Lung (tissue), 11 donors: ENCODE measurements at regions not wholly inside any gene's neighbourhood (a gene's known extent, or its start where the extent isn't known, plus 50 kb on each side); places are given as distances from the start of the nearest gene placed in this dataset.

Experiments used
- ATAC-seq: fragments of 200-7000 bp; cut with Tn5 transposase; one replicate; pipeline ENCODE4 v1.9.1; 2020; ENCODE audit warnings: moderate number of reproducible peaks; ENCODE audit not compliant: insufficient read depth, low FRiP score
- DNase-seq, 3 donors: peaks; one replicate each; pipeline ENCODE4 v3.0.0-alpha.2; 2013 to 2017
- H3K27ac ChIP-seq, 2 donors: one replicate each; pipeline ENCODE4 v1.5.1; 2013; ENCODE audit warnings: mild to moderate bottlenecking in 2 of 2, moderate library complexity in 2 of 2, control low read depth in 1 of 2, inconsistent platforms in 1 of 2, low read depth in 1 of 2, low read length in 1 of 2
- H3K27me3 ChIP-seq, 3 donors: one replicate each; pipeline ENCODE4 v1.5.1; 2013; ENCODE audit warnings: low read length in 2 of 3; ENCODE audit not compliant: control insufficient read depth in 3 of 3, insufficient read depth in 3 of 3
- H3K36me3 ChIP-seq, 4 donors: one replicate each; pipeline ENCODE4 v1.5.1; 2013; ENCODE audit warnings: low read length in 4 of 4, mild to moderate bottlenecking in 1 of 4, moderate library complexity in 1 of 4; ENCODE audit not compliant: control insufficient read depth in 4 of 4, insufficient read depth in 4 of 4
- H3K4me1 ChIP-seq, 5 donors: one replicate each; pipeline ENCODE4 v1.5.1; 2013; ENCODE audit warnings: low read length in 5 of 5, mild to moderate bottlenecking in 2 of 5, moderate library complexity in 1 of 5; ENCODE audit not compliant: control insufficient read depth in 5 of 5, insufficient read depth in 5 of 5
- H3K4me3 ChIP-seq: one replicate; pipeline ENCODE4 v1.5.1; 2013; ENCODE audit warnings: mild to moderate bottlenecking, control low read depth, moderate library complexity
- H3K9ac ChIP-seq, 2 donors: one replicate each; pipeline ENCODE4 v1.5.1; 2013; ENCODE audit warnings: low read length in 2 of 2, control low read depth in 1 of 2; ENCODE audit not compliant: insufficient read depth in 1 of 2
- H3K9me3 ChIP-seq, 4 donors: one replicate each; pipeline ENCODE4 v1.5.1; 2013; ENCODE audit warnings: low read length in 3 of 4, mild to moderate bottlenecking in 1 of 4, moderate library complexity in 1 of 4; ENCODE audit not compliant: control insufficient read depth in 4 of 4, insufficient read depth in 3 of 4
- WGBS, 2 donors: extraction: QIAGEN DNeasy Blood & Tissue Kit; methylation state at CpG; one replicate each; pipeline ENCODE4 v1.1.7; 2013; 5-methylcytosine and 5-hydroxymethylcytosine counted together
- TF ChIP-seq, protein P1 (sequence below): IDR thresholded peaks from 2 replicates; pipeline ENCODE4 v1.5.1; 2012; ENCODE audit warnings: mild to moderate bottlenecking; ENCODE audit errors: control extremely low read depth, extremely low read depth
- donor health status: control.
- donor health status: control.
- donor health status: Bipolar disorder and iron deficiency.
- donor health status: healthy.
- donor health status: DM: yes; HTN: yes; CAD: no.

DNA sequence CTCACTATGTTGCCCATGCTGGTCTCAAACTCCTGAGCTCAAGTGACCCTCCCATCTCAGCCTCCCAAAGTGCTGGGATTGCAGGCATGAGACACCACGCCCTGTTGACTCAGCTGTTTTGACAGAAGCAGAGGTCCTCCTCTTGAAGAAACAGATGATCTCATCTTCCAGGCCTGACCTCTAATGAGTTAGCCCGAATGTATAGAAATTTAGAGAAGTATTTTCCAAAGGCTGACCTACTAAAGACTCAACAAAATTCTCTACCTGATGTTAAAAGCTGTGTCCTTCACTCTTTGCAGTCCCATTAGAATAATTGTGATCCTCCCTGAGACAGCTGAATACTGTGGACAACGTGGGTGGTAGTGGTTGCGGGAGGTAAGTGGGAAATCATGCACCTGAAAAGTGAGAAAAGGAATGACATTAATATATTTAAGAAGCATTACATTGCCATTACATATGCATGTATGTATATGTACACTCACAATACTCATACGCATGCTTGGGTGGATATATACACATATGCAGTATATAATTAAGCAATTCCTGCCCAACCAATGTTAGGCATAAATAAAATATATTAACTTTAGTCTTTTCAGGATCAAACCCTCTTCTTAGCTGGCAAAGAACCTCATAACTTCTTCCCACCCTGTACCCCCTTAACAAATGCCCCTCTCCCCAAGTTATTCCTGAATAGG lies 204.6 kb upstream of the NR2F2 start:
- peaks cover 0 to 9% (median 0%) of the 10 kb centered on the region in 5 donors for H3K4me1 ChIP-seq
- TF ChIP-seq, protein P1, sequence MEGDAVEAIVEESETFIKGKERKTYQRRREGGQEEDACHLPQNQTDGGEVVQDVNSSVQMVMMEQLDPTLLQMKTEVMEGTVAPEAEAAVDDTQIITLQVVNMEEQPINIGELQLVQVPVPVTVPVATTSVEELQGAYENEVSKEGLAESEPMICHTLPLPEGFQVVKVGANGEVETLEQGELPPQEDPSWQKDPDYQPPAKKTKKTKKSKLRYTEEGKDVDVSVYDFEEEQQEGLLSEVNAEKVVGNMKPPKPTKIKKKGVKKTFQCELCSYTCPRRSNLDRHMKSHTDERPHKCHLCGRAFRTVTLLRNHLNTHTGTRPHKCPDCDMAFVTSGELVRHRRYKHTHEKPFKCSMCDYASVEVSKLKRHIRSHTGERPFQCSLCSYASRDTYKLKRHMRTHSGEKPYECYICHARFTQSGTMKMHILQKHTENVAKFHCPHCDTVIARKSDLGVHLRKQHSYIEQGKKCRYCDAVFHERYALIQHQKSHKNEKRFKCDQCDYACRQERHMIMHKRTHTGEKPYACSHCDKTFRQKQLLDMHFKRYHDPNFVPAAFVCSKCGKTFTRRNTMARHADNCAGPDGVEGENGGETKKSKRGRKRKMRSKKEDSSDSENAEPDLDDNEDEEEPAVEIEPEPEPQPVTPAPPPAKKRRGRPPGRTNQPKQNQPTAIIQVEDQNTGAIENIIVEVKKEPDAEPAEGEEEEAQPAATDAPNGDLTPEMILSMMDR, result no peak
- no peaks in the 10 kb centered on the region for H3K9me3 ChIP-seq
- no peak overlapping the region for H3K9ac ChIP-seq
- WGBS, 2 donors, result 93 to 94% methylated on average over 5 of the region's 5 CpGs
- no peak overlapping the region for H3K4me3 ChIP-seq
- H3K27ac ChIP-seq, result no peak overlapping the region
- DNase-seq (no peak), ATAC-seq (no peak)
- H3K36me3 ChIP-seq, result peaks cover 0 to 7% (median 2%) of the 10 kb centered on the region in 4 donors
- H3K27me3 ChIP-seq, result no peaks in the 10 kb centered on the region

- ATAC-seq (no peak), DNase-seq (no peak)
- H3K9ac ChIP-seq, result no peak overlapping the region
- H3K4me3 ChIP-seq, result no peak overlapping the region
- H3K9me3 ChIP-seq, result no peaks in the 10 kb centered on the region
- no peak overlapping the region for H3K27ac ChIP-seq
- H3K27me3 ChIP-seq, result no peaks in the 10 kb centered on the region
- peaks cover 0 to under 1% (median 0%) of the 10 kb centered on the region in 5 donors for H3K4me1 ChIP-seq
- TF ChIP-seq, protein P1, result no peak
- H3K36me3 ChIP-seq, result peaks cover 0 to 7% (median 2%) of the 10 kb centered on the region in 4 donors
- WGBS, 2 donors, result 95% methylated on average over 5 of the region's 5 CpGs
Observed at GRCh38 chr15:96126859-96127258, 203.6 kb upstream of the NR2F2 start.

DNA sequence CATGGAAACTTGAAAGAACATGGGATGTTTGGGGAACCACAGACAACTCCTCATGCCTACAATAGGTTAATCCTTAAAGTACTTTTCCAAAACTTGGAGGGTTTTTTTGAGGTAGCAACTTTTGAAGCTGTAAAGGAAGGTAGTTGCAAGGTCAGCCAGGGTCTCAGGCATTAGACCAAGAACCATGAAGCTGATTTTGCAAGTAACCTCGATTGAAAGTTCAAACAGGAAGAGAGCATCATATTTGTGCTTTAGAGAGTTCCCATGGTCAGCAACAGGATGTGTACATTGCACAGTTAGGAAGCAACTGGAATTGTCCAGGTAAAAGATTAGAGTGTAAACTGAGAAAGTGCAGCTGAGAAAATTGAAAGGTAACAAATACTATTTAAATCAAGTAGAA lies 199.8 kb upstream of the NR2F2 start:
- no peak for ATAC-seq
- 0 to 1% methylated on average over 1 of the region's 1 CpG for WGBS, 2 donors
- Histone ChIP-seq H3K27me3 (no peaks in the 10 kb centered on the region), H3K4me1 (no peaks in the 10 kb centered on the region), H3K9me3 (no peaks in the 10 kb centered on the region), H3K36me3 (no peaks in the 10 kb centered on the region), H3K27ac (no peak overlapping the region), H3K4me3 (no peak overlapping the region), H3K9ac (no peak overlapping the region)
- DNase-seq, result no peak
- TF ChIP-seq, protein P1, result no peak

- H3K9me3 ChIP-seq, result no peaks in the 10 kb centered on the region
- no peak overlapping the region for H3K4me3 ChIP-seq
- no peak for DNase-seq
- no peak overlapping the region for H3K27ac ChIP-seq
- H3K27me3 ChIP-seq, result no peaks in the 10 kb centered on the region
- H3K9ac ChIP-seq, result no peak overlapping the region
- no peak for ATAC-seq
- no peaks in the 10 kb centered on the region for H3K36me3 ChIP-seq
- TF ChIP-seq, protein P1, result no peak
- WGBS, 2 donors, result 84 to 95% methylated on average over 1 of the region's 1 CpG
- H3K4me1 ChIP-seq, result no peaks in the 10 kb centered on the region
Observed at GRCh38 chr15:96132126-96132525, 198.4 kb upstream of the NR2F2 start.
